ENCODE measurements at regions not wholly inside any gene's neighbourhood (a gene's known extent, or its start where the extent isn't known, plus 50 kb on each side); places are given as distances from the start of the nearest gene placed in this dataset.

- DNase-seq (ENCODE audit: insufficient read length) = no peak
- FAIRE-seq = no peak
- TF ChIP-seq TAF1 (IDR thresholded peaks at IDR 0.05; ENCODE audit: borderline replicate concordance, low read depth, low read length) (no peak), POLR2AphosphoS5 (IDR thresholded peaks at IDR 0.05; ENCODE audit: low read depth, low read length) (no peak), POLR2A (IDR thresholded peaks at IDR 0.05; ENCODE audit: low read depth, low read length) (no peak)
These were observed 90.0 kb upstream of the NAALADL2 start for GRCh38 chr3:174769171-174769570.

- no peak for DNase-seq (ENCODE audit: insufficient read length)
- no peak for FAIRE-seq
- TF ChIP-seq POLR2AphosphoS5 (IDR thresholded peaks at IDR 0.05; ENCODE audit: low read depth, low read length) (no peak), TAF1 (IDR thresholded peaks at IDR 0.05; ENCODE audit: borderline replicate concordance, low read depth, low read length) (no peak), POLR2A (IDR thresholded peaks at IDR 0.05; ENCODE audit: low read depth, low read length) (no peak)
These were observed 83.5 kb upstream of the NAALADL2 start for GRCh38 chr3:174775603-174776002.

GRCh38 chr3:174776123-174776522 lies 83.0 kb upstream of the NAALADL2 start:
- TF ChIP-seq POLR2AphosphoS5 (IDR thresholded peaks at IDR 0.05; ENCODE audit: low read depth, low read length) = no peak
- no peak for TF ChIP-seq TAF1 (IDR thresholded peaks at IDR 0.05; ENCODE audit: borderline replicate concordance, low read depth, low read length)
- TF ChIP-seq POLR2A (IDR thresholded peaks at IDR 0.05; ENCODE audit: low read depth, low read length) = no peak
- FAIRE-seq = no peak
- no peak for DNase-seq (ENCODE audit: insufficient read length)

- FAIRE-seq (no peak), DNase-seq (ENCODE audit: insufficient read length) (no peak)
- TF ChIP-seq TAF1 (IDR thresholded peaks at IDR 0.05; ENCODE audit: borderline replicate concordance, low read depth, low read length) (no peak), POLR2AphosphoS5 (IDR thresholded peaks at IDR 0.05; ENCODE audit: low read depth, low read length) (no peak), POLR2A (IDR thresholded peaks at IDR 0.05; ENCODE audit: low read depth, low read length) (no peak)
These were observed 82.5 kb upstream of the NAALADL2 start for GRCh38 chr3:174776636-174777035.

GRCh38 chr3:174777813-174778212 lies 81.3 kb upstream of the NAALADL2 start:
- no peak for TF ChIP-seq POLR2AphosphoS5 (IDR thresholded peaks at IDR 0.05; ENCODE audit: low read depth, low read length)
- no peak for DNase-seq (ENCODE audit: insufficient read length)
- no peak for FAIRE-seq

GRCh38 chr3:174783502-174783901 lies 75.6 kb upstream of the NAALADL2 start:
- FAIRE-seq (no peak), DNase-seq (ENCODE audit: insufficient read length) (no peak)
- TF ChIP-seq POLR2A (IDR thresholded peaks at IDR 0.05; ENCODE audit: low read depth, low read length) (no peak), TAF1 (IDR thresholded peaks at IDR 0.05; ENCODE audit: borderline replicate concordance, low read depth, low read length) (no peak), POLR2AphosphoS5 (IDR thresholded peaks at IDR 0.05; ENCODE audit: low read depth, low read length) (no peak)

GRCh38 chr3:174784206-174784934 lies 74.8 kb upstream of the NAALADL2 start:
- no peak for TF ChIP-seq POLR2A (IDR thresholded peaks at IDR 0.05; ENCODE audit: low read depth, low read length)
- no peak for FAIRE-seq
- no peak for DNase-seq (ENCODE audit: insufficient read length)

- DNase-seq (ENCODE audit: insufficient read length) (no peak), FAIRE-seq (no peak)
- TF ChIP-seq TAF1 (IDR thresholded peaks at IDR 0.05; ENCODE audit: borderline replicate concordance, low read depth, low read length) (no peak), POLR2AphosphoS5 (IDR thresholded peaks at IDR 0.05; ENCODE audit: low read depth, low read length) (no peak), POLR2A (IDR thresholded peaks at IDR 0.05; ENCODE audit: low read depth, low read length) (no peak)
These were observed 72.3 kb upstream of the NAALADL2 start for GRCh38 chr3:174786825-174787224.

GRCh38 chr3:174791161-174791560 lies 68.0 kb upstream of the NAALADL2 start:
- DNase-seq (ENCODE audit: insufficient read length) = no peak
- TF ChIP-seq POLR2A (IDR thresholded peaks at IDR 0.05; ENCODE audit: low read depth, low read length) (no peak), POLR2AphosphoS5 (IDR thresholded peaks at IDR 0.05; ENCODE audit: low read depth, low read length) (no peak), TAF1 (IDR thresholded peaks at IDR 0.05; ENCODE audit: borderline replicate concordance, low read depth, low read length) (no peak)
- no peak for FAIRE-seq

GRCh38 chr3:174792864-174793263 lies 66.3 kb upstream of the NAALADL2 start:
- TF ChIP-seq POLR2AphosphoS5 (IDR thresholded peaks at IDR 0.05; ENCODE audit: low read depth, low read length) (no peak), POLR2A (IDR thresholded peaks at IDR 0.05; ENCODE audit: low read depth, low read length) (no peak), TAF1 (IDR thresholded peaks at IDR 0.05; ENCODE audit: borderline replicate concordance, low read depth, low read length) (no peak)
- FAIRE-seq (no peak), DNase-seq (ENCODE audit: insufficient read length) (no peak)

All from GM12892 (cell line).